ENCODE measurements at regions not wholly inside any gene's neighbourhood (a gene's known extent, or its start where the extent isn't known, plus 50 kb on each side); places are given as distances from the start of the nearest gene placed in this dataset.
"Not testable (repeated sequence)": the region's sequence is repeated elsewhere in the genome, so short reads cannot be mapped to it uniquely, and the experiment has no call there.

- ATAC-seq (replicated peaks in 6 of 8); in situ Hi-C loops (cut with MboI; ENCODE audit: low pct_unique_long_range_greater_than_20kb in 2 of 9, low sequenced_read_pairs in 9 of 9, unreplicated experiment in 9 of 9); H3K4me3 ChIP-seq; H3K4me1 ChIP-seq (replicated peaks in 1 of 2); H3K27ac ChIP-seq: not testable (repeated sequence)
- WGBS, 10 experiments: 24 to 86% (median 74%) methylated on average over 1 to 4 of the region's 4 CpGs
These were observed 209.2 kb downstream of the SPRY1 start for GRCh38 chr4:123605797-123606196.

GRCh38 chr4:123606336-123606735, 209.7 kb downstream of the SPRY1 start:
- 38 to 100% (median 86%) methylated on average over 1 to 2 of the region's 2 CpGs; no CpG with 5 or more reads in 2 of the 10 experiments for WGBS, 10 experiments
- in situ Hi-C loops (cut with MboI; ENCODE audit: low pct_unique_long_range_greater_than_20kb in 2 of 9, low sequenced_read_pairs in 9 of 9, unreplicated experiment in 9 of 9): no loop called here
- no peak for ATAC-seq (replicated peaks in 6 of 8)

GRCh38 chr4:123606946-123607542, 210.4 kb downstream of the SPRY1 start:
- in situ Hi-C loops (cut with MboI; ENCODE audit: low pct_unique_long_range_greater_than_20kb in 2 of 9, low sequenced_read_pairs in 9 of 9, unreplicated experiment in 9 of 9): no loop called here
- H3K4me3 ChIP-seq: no peak overlapping the region
- no peaks in the 10 kb centered on the region for H3K4me1 ChIP-seq (replicated peaks in 1 of 2)
- no peak overlapping the region for H3K27ac ChIP-seq
- 50 to 100% (median 91%) methylated on average over 1 to 3 of the region's 3 CpGs; no CpG with 5 or more reads in 1 of the 10 experiments for WGBS, 10 experiments
- ATAC-seq (replicated peaks in 6 of 8): no peak

More at GRCh38 chr4:123606336-123606735, 209.7 kb downstream of the SPRY1 start:
- Histone ChIP-seq H3K4me1 (replicated peaks in 1 of 2) (peaks cover 0 to under 1% of the 10 kb centered on the region in 2 donors), H3K27ac (no peak overlapping the region), H3K4me3 (no peak overlapping the region)

- Histone ChIP-seq H3K4me1 (replicated peaks in 1 of 2) (no peaks in the 10 kb centered on the region), H3K27ac (no peak overlapping the region), H3K4me3 (no peak overlapping the region)
- in situ Hi-C loops (cut with MboI; ENCODE audit: low pct_unique_long_range_greater_than_20kb in 2 of 9, low sequenced_read_pairs in 9 of 9, unreplicated experiment in 9 of 9): no loop called here
- WGBS, 10 experiments: 50 to 100% (median 95%) methylated on average over 1 of the region's 1 CpG; no CpG with 5 or more reads in 2 of the 10 experiments
- no peak for ATAC-seq (replicated peaks in 6 of 8)
These were observed 213.2 kb downstream of the SPRY1 start for GRCh38 chr4:123609829-123610228.

- no peak for ATAC-seq (replicated peaks in 6 of 8)
- WGBS, 10 experiments: 40 to 100% (median 90%) methylated on average over 1 to 9 of the region's 9 CpGs
- Histone ChIP-seq H3K27ac (no peak overlapping the region), H3K4me1 (replicated peaks in 1 of 2) (peaks cover 20% of the 10 kb centered on the region in 2 donors), H3K4me3 (no peak overlapping the region)
- in situ Hi-C loops (cut with MboI; ENCODE audit: low pct_unique_long_range_greater_than_20kb in 2 of 9, low sequenced_read_pairs in 9 of 9, unreplicated experiment in 9 of 9): no loop called here
These were observed 217.2 kb downstream of the SPRY1 start for GRCh38 chr4:123613586-123614344.

- Histone ChIP-seq H3K27ac (no peak overlapping the region), H3K4me3 (no peak overlapping the region), H3K4me1 (replicated peaks in 1 of 2) (peaks cover 20% of the 10 kb centered on the region in 2 donors)
- 60 to 100% (median 82%) methylated on average over 1 to 2 of the region's 2 CpGs; no CpG with 5 or more reads in 2 of the 10 experiments for WGBS, 10 experiments
- in situ Hi-C loops (cut with MboI; ENCODE audit: low pct_unique_long_range_greater_than_20kb in 2 of 9, low sequenced_read_pairs in 9 of 9, unreplicated experiment in 9 of 9): no loop called here
- ATAC-seq (replicated peaks in 6 of 8): no peak
These were observed 219.3 kb downstream of the SPRY1 start for GRCh38 chr4:123615901-123616300.

GRCh38 chr4:123616951-123617461, 220.4 kb downstream of the SPRY1 start:
- Histone ChIP-seq H3K4me3 (no peak overlapping the region), H3K4me1 (replicated peaks in 1 of 2) (peaks cover 20% of the 10 kb centered on the region in 2 donors), H3K27ac (no peak overlapping the region)
- ATAC-seq (replicated peaks in 6 of 8): peak; percentile 40 to 99 (median 96)
- in situ Hi-C loops (cut with MboI; ENCODE audit: low pct_unique_long_range_greater_than_20kb in 2 of 9, low sequenced_read_pairs in 9 of 9, unreplicated experiment in 9 of 9): no loop called here
- 17 to 83% (median 35%) methylated on average over 1 to 5 of the region's 6 CpGs for WGBS, 10 experiments

- ATAC-seq (replicated peaks in 6 of 8): no peak
- Histone ChIP-seq H3K4me1 (replicated peaks in 1 of 2) (peaks cover 20% of the 10 kb centered on the region in 2 donors), H3K4me3 (no peak overlapping the region), H3K27ac (no peak overlapping the region)
- 100% methylated on average over 1 of the region's 1 CpG; no CpG with 5 or more reads in 8 of the 10 experiments for WGBS, 10 experiments
- in situ Hi-C loops (cut with MboI; ENCODE audit: low pct_unique_long_range_greater_than_20kb in 2 of 9, low sequenced_read_pairs in 9 of 9, unreplicated experiment in 9 of 9): no loop called here
These were observed 221.2 kb downstream of the SPRY1 start for GRCh38 chr4:123617791-123618190.

GRCh38 chr4:123618606-123619005, 222.0 kb downstream of the SPRY1 start:
- no peak overlapping the region for H3K27ac ChIP-seq
- H3K4me3 ChIP-seq: no peak overlapping the region
- ATAC-seq (replicated peaks in 6 of 8): no peak
- in situ Hi-C loops (cut with MboI; ENCODE audit: low pct_unique_long_range_greater_than_20kb in 2 of 9, low sequenced_read_pairs in 9 of 9, unreplicated experiment in 9 of 9): no loop called here
- WGBS, 10 experiments: 33 to 100% (median 67%) methylated on average over 1 of the region's 1 CpG; no CpG with 5 or more reads in 6 of the 10 experiments
- peaks cover 20% of the 10 kb centered on the region in 2 donors for H3K4me1 ChIP-seq (replicated peaks in 1 of 2)

GRCh38 chr4:123619326-123619725, 222.7 kb downstream of the SPRY1 start:
- in situ Hi-C loops (cut with MboI; ENCODE audit: low pct_unique_long_range_greater_than_20kb in 2 of 9, low sequenced_read_pairs in 9 of 9, unreplicated experiment in 9 of 9): no loop called here
- Histone ChIP-seq H3K4me1 (replicated peaks in 1 of 2) (peaks cover 20% of the 10 kb centered on the region in 2 donors), H3K27ac (no peak overlapping the region), H3K4me3 (no peak overlapping the region)
- no peak for ATAC-seq (replicated peaks in 6 of 8)
- 15 to 100% (median 89%) methylated on average over 1 of the region's 1 CpG for WGBS, 10 experiments

GRCh38 chr4:123619895-123620294, 223.3 kb downstream of the SPRY1 start:
- Histone ChIP-seq H3K4me3 (no peak overlapping the region), H3K27ac (no peak overlapping the region), H3K4me1 (replicated peaks in 1 of 2) (peaks cover 20% of the 10 kb centered on the region in 2 donors)
- ATAC-seq (replicated peaks in 6 of 8): no peak
- in situ Hi-C loops (cut with MboI; ENCODE audit: low pct_unique_long_range_greater_than_20kb in 2 of 9, low sequenced_read_pairs in 9 of 9, unreplicated experiment in 9 of 9): no loop called here

- WGBS, 10 experiments: 82 to 98% (median 87%) methylated on average over 2 to 5 of the region's 5 CpGs
- H3K4me1 ChIP-seq (replicated peaks in 1 of 2): peaks cover 12 to 13% of the 10 kb centered on the region in 2 donors
- no peak for ATAC-seq (replicated peaks in 6 of 8)
- in situ Hi-C loops (cut with MboI; ENCODE audit: low pct_unique_long_range_greater_than_20kb in 2 of 9, low sequenced_read_pairs in 9 of 9, unreplicated experiment in 9 of 9): no loop called here
- H3K27ac ChIP-seq: no peak overlapping the region
- H3K4me3 ChIP-seq: no peak overlapping the region
These were observed 224.6 kb downstream of the SPRY1 start for GRCh38 chr4:123621072-123621705.

GRCh38 chr4:123622572-123622971, 226.0 kb downstream of the SPRY1 start:
- 89 to 100% (median 100%) methylated on average over 1 of the region's 1 CpG; no CpG with 5 or more reads in 3 of the 10 experiments for whole genome bisulfite sequencing, 10 experiments
- ATAC-seq (replicated peaks in 6 of 8): no peak
- H3K4me1 ChIP-seq (replicated peaks in 1 of 2): no peaks in the 10 kb centered on the region
- no peak overlapping the region for H3K27ac ChIP-seq
- H3K4me3 ChIP-seq: no peak overlapping the region
- in situ Hi-C loops (cut with MboI; ENCODE audit: low pct_unique_long_range_greater_than_20kb in 2 of 9, low sequenced_read_pairs in 9 of 9, unreplicated experiment in 9 of 9): no loop called here

All from motor neuron (in vitro differentiated cells).